WTC11 (cell line): ENCODE measurements at regions not wholly inside any gene's neighbourhood (a gene's known extent, or its start where the extent isn't known, plus 50 kb on each side); places are given as distances from the start of the nearest gene placed in this dataset.

Source experiments
- ATAC-seq: fragments of 200-7000 bp; cut with Tn5 transposase; 2 replicates; pipeline ENCODE4 v1.10.0; 2021; ENCODE audit warnings: mild to moderate bottlenecking, moderate library complexity
- CTCF ChIA-PET: fragments of 300-600 bp; sonication (Branson Sonifier 250); formaldehyde crosslinking; loops from one replicate; lab custom pipeline; 2021; ENCODE audit warnings: antibody characterized with exemption; lab: Charles Lee
- POLR2A ChIA-PET: fragments of 350-600 bp; sonication (Branson Sonifier 250); formaldehyde crosslinking; loops from one replicate; lab custom pipeline; 2021; ENCODE audit warnings: antibody characterized with exemption; lab: Charles Lee
- DNase-seq: peaks from one replicate; pipeline ENCODE4 v3.0.0; 2021; ENCODE audit warnings: low spot score
- H3K27ac Mint-ChIP-seq: 2 replicates; pipeline ENCODE4 v1.8.0; 2021; ENCODE audit warnings: mixed read lengths
- H3K27me3 Mint-ChIP-seq: 2 replicates; pipeline ENCODE4 v1.8.0; 2021; ENCODE audit warnings: low read depth, mild to moderate bottlenecking, moderate library complexity, mixed read lengths
- H3K36me3 Mint-ChIP-seq: 2 replicates; pipeline ENCODE4 v1.8.0; 2021; ENCODE audit warnings: mixed read lengths
- H3K4me1 Mint-ChIP-seq: 2 replicates; pipeline ENCODE4 v1.8.0; 2022; ENCODE audit warnings: mixed read lengths
- H3K4me3 Mint-ChIP-seq: 2 replicates; pipeline ENCODE4 v1.8.0; 2021; ENCODE audit warnings: mild to moderate bottlenecking, moderate library complexity, mixed read lengths
- H3K9me3 Mint-ChIP-seq: 2 replicates; pipeline ENCODE4 v1.8.0; 2021; ENCODE audit warnings: mixed read lengths
- ARID4B ChIP-seq: sonication (generic); formaldehyde crosslinking; IDR thresholded peaks from 2 replicates; pipeline ENCODE4 v1.8.0; 2023; ENCODE audit warnings: missing genetic modification reagents, mild to moderate bottlenecking, borderline replicate concordance
- FOXK1 ChIP-seq: sonication (generic); formaldehyde crosslinking; IDR thresholded peaks from 2 replicates; pipeline ENCODE4 v1.8.0; 2022; ENCODE audit warnings: mild to moderate bottlenecking, moderate library complexity, missing genetic modification reagents
- JAZF1 ChIP-seq: fragments of 250-450 bp; sonication (Bioruptor Pico); IDR thresholded peaks from 2 replicates; pipeline ENCODE4 v1.9.0; 2021; ENCODE audit warnings: moderate library complexity, mild to moderate bottlenecking, inconsistent platforms
- MLX ChIP-seq: sonication (generic); formaldehyde crosslinking; IDR thresholded peaks from 2 replicates; pipeline ENCODE4 v1.8.1; 2023; ENCODE audit warnings: mild to moderate bottlenecking, missing genetic modification reagents, moderate library complexity
- MXD4 ChIP-seq: fragments of 250-450 bp; sonication (Bioruptor Pico); IDR thresholded peaks from 2 replicates; pipeline ENCODE4 v1.8.0; 2021; ENCODE audit warnings: mild to moderate bottlenecking, moderate library complexity, borderline replicate concordance
- OVOL2 ChIP-seq: fragments of 250-450 bp; sonication (Bioruptor Pico); IDR thresholded peaks from 2 replicates; pipeline ENCODE4 v1.9.0; 2021; ENCODE audit warnings: mild to moderate bottlenecking, borderline replicate concordance
- PRDM15 ChIP-seq: sonication (generic); formaldehyde crosslinking; IDR thresholded peaks from 2 replicates; pipeline ENCODE4 v1.8.0; 2022; ENCODE audit warnings: missing genetic modification reagents
- RORB ChIP-seq: fragments of 250-450 bp; sonication (Bioruptor Pico); IDR thresholded peaks from 2 replicates; pipeline ENCODE4 v1.9.0; 2021; ENCODE audit warnings: mild to moderate bottlenecking
- SMAD4 ChIP-seq: sonication (generic); formaldehyde crosslinking; IDR thresholded peaks from 2 replicates; pipeline ENCODE4 v1.8.0; 2022; ENCODE audit warnings: mild to moderate bottlenecking, missing genetic modification reagents
- STAT6 ChIP-seq: sonication (generic); formaldehyde crosslinking; conservative IDR thresholded peaks from 2 replicates; pipeline ENCODE4 v1.8.1; 2023; ENCODE audit warnings: mild to moderate bottlenecking, low read depth, missing genetic modification reagents, moderate library complexity
- TP53 ChIP-seq: sonication (generic); formaldehyde crosslinking; IDR thresholded peaks from 2 replicates; pipeline ENCODE4 v1.8.1; 2023; ENCODE audit warnings: mild to moderate bottlenecking, missing genetic modification reagents
- ZNF121 ChIP-seq: sonication (generic); formaldehyde crosslinking; IDR thresholded peaks from 2 replicates; pipeline ENCODE4 v1.8.0; 2023; ENCODE audit warnings: missing genetic modification reagents
- ZNF219 ChIP-seq: sonication (generic); formaldehyde crosslinking; IDR thresholded peaks from 2 replicates; pipeline ENCODE4 v1.8.0; 2023; ENCODE audit warnings: missing genetic modification reagents, mild to moderate bottlenecking, borderline replicate concordance
- ZNF423 ChIP-seq: fragments of 250-450 bp; sonication (Bioruptor Pico); IDR thresholded peaks from 2 replicates; pipeline ENCODE4 v2.1.2; 2022; ENCODE audit warnings: mild to moderate bottlenecking, moderate library complexity
- ZNF532 ChIP-seq: fragments of 250-450 bp; sonication (Bioruptor Pico); IDR thresholded peaks from 2 replicates; pipeline ENCODE4 v1.9.0; 2021; ENCODE audit warnings: mild to moderate bottlenecking, borderline replicate concordance
- ZSCAN18 ChIP-seq: fragments of 250-450 bp; sonication (Bioruptor Pico); IDR thresholded peaks from 2 replicates; pipeline ENCODE4 v2.1.2; 2022; ENCODE audit warnings: mild to moderate bottlenecking, moderate library complexity

GRCh38 chr2:136232456-136233172 lies 114.7 kb upstream of the CXCR4 start (continued):
- no peak for TF ChIP-seq ARID4B (CRISPR knock-in tag)

- Mint-ChIP-seq H3K4me1 (peaks cover 13% of the 10 kb centered on the region), H3K27ac (no peak overlapping the region), H3K27me3 (no peaks in the 10 kb centered on the region), H3K4me3 (no peak overlapping the region), H3K9me3 (peaks cover 10% of the 10 kb centered on the region), H3K36me3 (0 out of 2 replicates have a peak, but pooled peaks cover 6% of the 10 kb centered on the region)
- no peak for DNase-seq
- ChIA-PET CTCF (interaction anchor here (1.0 kb wide), 1 partner anchor 316 kb away, joined by 4 read pairs; no protein-coding TSS in a partner anchor), POLR2A (no interaction called here)
- TF ChIP-seq PRDM15 (CRISPR knock-in tag) (no peak), FOXK1 (no peak), TP53 (CRISPR knock-in tag) (no peak), JAZF1 (CRISPR knock-in tag) (no peak), STAT6 (no peak), ZNF423 (CRISPR knock-in tag) (no peak), ZSCAN18 (CRISPR knock-in tag) (no peak), MXD4 (CRISPR knock-in tag) (no peak), MLX (CRISPR knock-in tag) (no peak), ZNF532 (CRISPR knock-in tag) (no peak), ZNF121 (CRISPR knock-in tag) (no peak), OVOL2 (CRISPR knock-in tag) (no peak), SMAD4 (CRISPR knock-in tag) (no peak), ZNF219 (CRISPR knock-in tag) (no peak), RORB (CRISPR knock-in tag) (no peak)
- no peak for ATAC-seq
Measured at GRCh38 chr2:136230464-136230863, 112.5 kb upstream of the CXCR4 start.
